Putamen (tissue), 1 donor: ENCODE measurements at regions not wholly inside any gene's neighbourhood (a gene's known extent, or its start where the extent isn't known, plus 50 kb on each side); places are given as distances from the start of the nearest gene placed in this dataset.
"Not testable (repeated sequence)": the region's sequence is repeated elsewhere in the genome, so short reads cannot be mapped to it uniquely, and the experiment has no call there.

Source experiments
- DNase-seq: peaks from one replicate; pipeline ENCODE4 v3.0.0-alpha.2; 2016; ENCODE audit warnings: low spot score

DNA sequence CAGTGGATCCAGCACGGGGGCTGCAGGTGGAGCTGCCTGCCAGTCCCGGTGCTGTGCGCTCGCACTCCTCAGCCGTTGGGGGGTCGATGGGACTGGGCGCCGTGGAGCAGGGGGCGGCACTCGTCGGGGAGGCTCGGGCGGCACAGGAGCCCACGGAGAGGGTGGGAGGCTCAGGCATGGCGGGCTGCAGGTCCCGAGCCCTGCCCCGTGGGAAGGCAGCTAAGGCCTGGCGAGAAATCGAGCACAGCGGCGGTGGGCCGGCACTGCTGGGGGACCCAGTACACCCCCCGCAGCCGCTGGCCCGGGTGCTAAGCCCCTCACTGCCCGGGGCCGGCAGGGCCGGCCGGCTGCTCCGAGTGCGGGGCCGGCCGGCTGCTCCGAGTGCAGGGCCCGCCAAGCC, 52.3 kb upstream of the MARK1 start:
- DNase-seq = not testable (repeated sequence)

GRCh38 chr1:220475141-220475540, 52.8 kb upstream of the MARK1 start:
- DNase-seq = not testable (repeated sequence)

DNA sequence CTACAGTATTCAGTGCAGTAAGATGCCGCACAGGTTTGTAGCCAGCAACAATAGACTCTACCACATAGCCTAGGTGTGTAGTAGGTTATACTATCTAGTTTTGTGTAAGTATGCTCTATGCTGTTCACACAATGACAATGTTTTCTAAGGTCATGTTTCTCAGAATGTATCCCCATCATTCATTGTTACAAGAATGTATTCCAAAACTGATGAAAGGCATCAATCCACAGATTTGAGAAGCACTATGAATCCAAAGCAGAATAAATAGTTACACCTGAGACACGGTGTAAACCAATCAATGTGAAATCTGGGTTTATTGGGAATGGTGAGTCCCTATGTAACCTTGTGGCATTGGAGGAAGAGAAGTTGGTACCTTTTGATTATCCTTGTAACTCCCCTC, 54.5 kb upstream of the MARK1 start:
- DNase-seq = no peak

DNA sequence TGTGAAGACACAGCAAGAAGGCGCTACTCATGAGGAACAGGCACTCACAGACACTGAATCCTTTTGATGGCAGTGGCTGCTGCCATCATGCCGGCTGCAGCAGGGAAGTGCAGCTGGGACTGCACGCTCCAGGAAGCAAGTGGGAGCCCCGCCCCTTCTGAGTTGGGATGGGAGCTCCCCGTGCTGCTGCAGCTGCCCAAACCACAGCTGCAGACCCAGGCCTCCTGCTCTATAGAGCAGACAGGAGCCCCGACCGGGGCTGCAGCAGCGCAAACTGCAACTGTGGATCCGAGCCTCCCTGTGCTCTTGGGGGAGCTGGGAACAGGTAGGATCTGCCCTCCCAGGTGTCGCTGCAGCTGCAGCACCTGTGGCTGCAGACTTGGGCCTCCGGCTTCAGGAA, 65.2 kb upstream of the MARK1 start:
- DNase-seq = no peak

DNA sequence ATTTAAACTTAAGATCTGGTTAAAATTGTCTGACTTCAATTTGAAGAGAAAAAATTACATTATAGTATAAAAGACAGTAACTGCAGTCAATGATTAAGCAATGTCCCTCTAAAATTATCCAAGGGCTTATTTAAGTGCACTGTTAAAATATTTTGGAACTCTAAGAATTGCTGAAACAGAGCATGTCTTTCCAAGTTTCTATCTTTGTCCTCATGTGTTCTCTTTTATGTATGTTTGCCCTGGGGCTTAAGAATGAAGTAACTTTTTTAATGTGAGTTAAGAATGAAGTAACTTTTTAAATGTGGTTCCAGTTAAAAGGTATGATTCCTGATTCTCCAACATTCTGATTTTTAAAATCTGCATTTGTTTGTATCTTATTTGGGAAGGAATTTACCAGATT, 69.0 kb upstream of the MARK1 start:
- no peak for DNase-seq

DNA sequence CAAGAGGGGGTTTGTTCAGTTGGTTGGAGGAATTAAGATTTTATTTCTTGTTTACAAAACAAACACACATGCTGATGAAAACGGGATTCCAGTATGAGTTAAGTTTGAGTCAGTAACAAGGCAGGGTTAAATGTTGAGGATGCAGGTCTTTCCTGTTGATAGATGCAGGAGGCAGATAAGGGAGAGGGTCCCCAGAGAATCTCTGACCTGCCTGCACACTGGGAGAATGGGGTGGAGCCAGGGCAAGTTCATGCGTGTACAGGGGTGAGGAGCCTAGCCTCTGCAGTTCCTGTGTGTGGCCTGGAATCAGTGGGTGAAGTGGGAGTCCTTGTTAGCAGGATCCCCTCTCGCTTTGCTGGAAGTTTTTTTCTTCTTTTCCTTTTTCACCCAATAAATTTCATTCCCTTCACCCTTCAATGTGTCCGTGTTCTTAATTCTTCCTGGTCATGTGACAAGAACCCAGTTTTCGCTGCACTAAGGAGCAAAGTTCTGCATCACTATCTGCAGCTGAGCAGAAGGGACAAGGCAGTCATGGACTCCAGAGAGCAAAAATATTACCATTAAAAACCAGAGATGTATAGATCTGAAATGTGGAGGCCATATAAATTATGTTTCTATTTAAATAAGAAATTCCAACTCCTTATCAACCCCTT, 69.9 kb upstream of the MARK1 start:
- no peak for DNase-seq

DNA sequence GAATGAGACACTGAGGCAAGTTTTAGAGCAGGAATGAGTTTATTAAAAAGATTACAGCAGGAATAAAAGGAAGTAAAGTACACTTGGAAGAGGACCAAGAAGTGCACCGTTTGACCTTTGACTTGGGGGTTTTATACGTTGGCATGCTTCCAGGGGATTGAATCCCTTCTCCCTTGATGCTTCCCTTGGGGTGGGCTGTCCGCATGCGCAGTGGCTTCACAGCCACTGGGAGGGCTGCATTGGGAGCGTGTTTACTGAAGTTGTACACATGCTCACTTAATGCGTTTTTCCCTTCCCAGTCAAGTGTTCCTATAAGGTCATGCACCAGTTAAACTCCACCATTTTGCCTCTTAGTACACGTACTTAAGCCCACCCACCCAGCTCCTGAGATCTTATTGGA, 72.4 kb upstream of the MARK1 start:
- no peak for DNase-seq

DNA sequence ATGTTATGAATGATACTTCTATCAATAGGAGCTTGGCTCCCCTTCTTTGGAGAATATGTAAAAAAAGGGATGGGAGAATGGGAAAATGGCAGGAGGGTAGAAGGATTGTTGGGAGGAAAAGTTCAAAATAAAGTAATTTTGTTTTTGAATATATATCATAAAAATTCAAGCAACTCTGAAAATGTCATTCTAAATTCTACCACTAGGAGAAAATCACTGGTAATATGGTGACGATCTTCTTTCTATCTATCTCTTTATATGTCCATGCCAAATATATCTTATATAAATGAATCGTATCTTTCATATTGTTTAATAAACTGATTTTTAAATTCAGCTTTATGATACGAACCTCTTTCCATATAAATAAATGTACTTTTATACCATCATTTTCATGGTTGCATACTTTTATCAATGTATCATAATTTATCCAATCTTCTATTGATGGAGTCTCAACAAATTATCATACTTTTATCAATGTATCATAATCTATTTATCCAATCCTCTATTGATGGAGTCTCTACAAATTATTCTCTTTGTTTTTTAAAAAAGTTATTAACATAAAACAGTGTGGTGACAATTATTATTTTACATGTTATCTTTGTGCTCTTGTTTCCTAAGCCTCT, 73.7 kb upstream of the MARK1 start:
- DNase-seq = no peak

DNA sequence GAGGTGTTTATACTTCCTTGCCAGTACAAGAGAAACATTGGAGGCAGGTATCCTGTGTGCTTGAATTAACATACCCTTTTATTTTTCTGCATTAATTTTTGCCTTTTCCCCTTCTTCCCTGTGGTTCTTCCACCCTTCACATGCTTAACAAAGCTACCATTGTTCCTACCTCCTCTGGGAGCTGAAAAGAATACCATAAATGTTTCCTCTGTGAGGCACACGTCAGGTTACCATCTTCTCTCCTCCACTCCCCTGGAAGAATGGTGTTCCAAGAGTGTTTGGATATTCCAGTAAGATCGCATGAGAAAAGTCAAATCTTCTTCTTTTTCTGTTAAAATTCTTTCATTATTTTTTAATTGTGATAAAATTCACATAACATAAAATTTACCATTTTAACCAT, 74.6 kb upstream of the MARK1 start:
- DNase-seq = no peak

GRCh38 chr1:220451532-220451931, 76.4 kb upstream of the MARK1 start:
- DNase-seq = no peak

GRCh38 chr1:220450927-220451326, 77.0 kb upstream of the MARK1 start:
- no peak for DNase-seq

GRCh38 chr1:220448217-220448616, 79.7 kb upstream of the MARK1 start:
- DNase-seq = no peak

GRCh38 chr1:220444586-220444985, 83.3 kb upstream of the MARK1 start:
- not testable (repeated sequence) for DNase-seq

DNA sequence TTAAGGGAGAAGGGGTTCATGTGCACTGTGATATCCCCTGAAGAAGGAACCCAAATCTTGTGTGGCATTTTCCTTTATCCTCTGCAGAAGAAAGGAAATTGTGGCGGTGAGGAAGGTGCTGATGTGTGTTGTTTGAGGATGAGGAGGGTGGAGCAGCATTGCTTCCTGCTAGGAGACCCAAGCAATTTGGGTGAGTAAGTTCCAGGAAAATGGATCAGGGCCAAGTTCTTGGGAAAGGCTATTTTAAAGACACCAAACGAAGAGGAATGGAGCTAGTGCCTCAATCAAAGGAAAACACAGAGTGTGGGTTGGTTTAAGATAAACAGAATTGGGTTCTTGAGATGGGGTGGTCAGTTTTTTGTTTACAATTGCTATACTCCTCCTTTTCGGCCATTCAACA, 86.7 kb upstream of the MARK1 start:
- DNase-seq = no peak

GRCh38 chr1:220438741-220439140, 89.2 kb upstream of the MARK1 start:
- DNase-seq = no peak

DNA sequence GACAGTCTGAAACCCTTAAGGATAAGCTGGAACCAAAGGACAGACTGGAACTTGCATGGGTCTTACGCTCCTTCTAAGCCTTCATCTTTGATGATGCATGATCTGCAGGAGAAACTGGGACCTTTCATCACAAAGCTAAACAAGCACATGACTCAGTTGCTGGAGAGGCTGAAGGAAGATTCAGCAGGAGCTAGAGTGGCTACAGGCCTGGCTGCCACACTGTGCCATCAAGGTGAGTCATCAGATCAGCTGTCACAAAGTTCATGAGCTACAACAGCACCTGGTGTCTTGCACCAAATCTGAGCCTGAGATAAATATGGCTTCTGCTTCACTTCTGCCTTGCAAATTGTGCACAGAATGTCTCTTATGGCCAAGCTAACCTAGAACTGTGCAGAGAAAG, 95.5 kb upstream of the MARK1 start:
- no peak for DNase-seq

DNA sequence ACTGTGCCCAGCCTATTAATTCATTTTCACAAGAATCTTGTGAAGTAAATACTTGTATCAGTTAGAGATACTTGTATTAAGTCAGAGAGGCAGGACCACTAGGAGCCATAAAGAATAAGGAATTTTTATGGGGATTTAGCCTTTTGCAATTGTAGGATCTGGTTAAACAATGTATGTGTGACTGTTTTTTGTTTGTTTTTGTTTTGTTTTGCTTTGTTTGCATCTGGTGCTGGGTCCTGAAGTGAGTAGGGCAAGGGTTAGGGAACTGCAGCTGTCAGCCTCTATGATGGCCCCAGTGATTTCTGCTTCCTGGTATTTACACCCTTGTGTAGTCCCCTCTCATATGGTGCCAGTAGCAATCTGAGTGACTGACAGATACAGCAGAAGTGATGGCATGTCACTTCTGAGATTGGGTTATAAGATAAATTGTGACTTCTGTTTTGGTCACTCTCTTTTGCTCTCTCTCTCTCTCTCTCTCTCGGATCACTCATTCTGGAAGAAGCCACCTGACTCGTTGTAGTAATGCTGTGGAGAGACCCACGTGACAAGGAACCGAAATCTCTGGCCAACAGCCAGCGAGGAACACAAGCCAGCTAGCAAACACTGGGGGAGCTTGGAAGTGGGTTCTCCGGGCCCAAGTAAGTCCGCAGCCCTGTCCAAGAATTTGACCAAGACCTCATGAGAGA, 96.2 kb upstream of the MARK1 start:
- DNase-seq = no peak

DNA sequence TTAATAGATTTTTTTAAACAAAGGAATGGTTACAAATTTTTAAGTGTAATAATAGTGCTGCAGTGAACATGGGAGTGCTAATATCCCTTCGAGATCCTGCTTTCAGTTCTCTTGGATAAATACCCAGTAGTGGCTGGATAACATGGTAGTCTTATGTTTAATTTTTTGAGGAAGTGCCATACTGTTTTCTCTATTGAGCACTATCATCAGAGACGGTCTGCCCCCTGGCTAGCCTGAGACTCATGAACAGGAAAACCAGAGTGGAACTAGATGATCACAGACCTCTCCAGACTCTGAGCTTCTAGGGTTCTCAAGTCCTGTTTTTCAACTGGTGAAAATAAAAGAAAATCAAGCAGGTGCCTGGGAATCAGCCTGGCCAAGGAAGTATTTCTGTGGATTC, 97.3 kb upstream of the MARK1 start:
- DNase-seq = no peak

GRCh38 chr1:220430059-220430458, 97.9 kb upstream of the MARK1 start:
- no peak for DNase-seq

DNA sequence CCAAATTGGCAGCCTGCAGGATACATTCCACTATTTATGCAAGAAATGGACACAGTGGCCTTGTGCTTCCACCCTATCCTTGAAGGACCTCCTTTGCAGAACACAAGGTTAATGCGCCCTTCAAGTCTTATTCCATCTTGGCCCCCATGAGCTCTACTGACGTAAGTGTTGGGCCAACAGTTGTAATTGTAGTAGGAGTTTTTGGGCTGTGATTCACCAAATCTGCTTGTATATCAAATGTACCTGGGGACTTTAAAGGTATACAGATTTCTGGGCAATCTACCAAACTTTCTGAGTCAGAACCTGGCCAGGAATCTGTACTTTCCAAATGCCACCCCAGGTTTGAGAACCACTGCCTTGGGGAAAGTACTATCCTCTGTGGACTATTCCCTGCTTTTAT, 100.9 kb upstream of the MARK1 start:
- no peak for DNase-seq

DNA sequence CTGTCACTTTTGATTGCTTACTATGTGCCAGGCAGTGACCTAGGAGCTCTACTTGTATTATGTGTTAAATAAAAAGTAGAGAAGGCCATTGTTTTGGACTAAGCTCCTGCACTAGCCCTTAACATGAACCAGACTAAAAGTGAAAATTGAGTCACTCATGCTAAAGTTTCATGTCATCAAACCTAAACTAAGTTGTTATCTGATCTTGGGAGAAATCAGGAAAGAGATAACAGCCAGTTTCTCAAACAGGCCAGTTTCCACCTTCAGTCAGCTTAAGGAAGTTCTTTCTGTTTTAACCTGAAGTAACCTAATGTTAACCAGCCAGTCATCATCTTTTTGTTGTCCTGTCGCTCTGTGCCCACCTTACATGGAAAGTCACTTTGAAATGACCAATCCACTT, 102.1 kb upstream of the MARK1 start:
- no peak for DNase-seq

GRCh38 chr1:220421508-220421907, 106.4 kb upstream of the MARK1 start:
- no peak for DNase-seq

DNA sequence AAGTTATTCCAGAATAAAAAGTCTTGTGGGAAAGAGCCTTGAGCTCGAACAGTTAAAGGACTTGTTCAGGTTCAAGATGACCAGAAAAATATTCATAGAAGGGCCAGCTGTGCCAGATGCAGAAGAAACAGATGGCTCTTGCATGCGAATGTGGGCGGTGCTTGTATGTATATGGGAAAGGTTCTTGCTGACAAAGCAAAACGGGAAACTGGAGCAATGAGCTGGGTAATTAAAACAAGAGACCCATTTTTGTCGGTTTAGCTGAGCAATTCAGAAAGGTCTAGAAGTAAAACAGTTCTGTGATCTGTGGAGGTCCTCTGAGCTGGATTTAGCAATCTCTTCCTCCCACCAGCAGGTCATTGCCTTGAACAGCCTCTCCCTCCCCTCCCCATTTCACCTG, 107.2 kb upstream of the MARK1 start:
- no peak for DNase-seq

- not testable (repeated sequence) for DNase-seq
Measured at GRCh38 chr1:220412382-220412781, 115.6 kb upstream of the MARK1 start.
